ENCODE measurements at regions not wholly inside any gene's neighbourhood (a gene's known extent, or its start where the extent isn't known, plus 50 kb on each side); places are given as distances from the start of the nearest gene placed in this dataset.

- Histone ChIP-seq H3F3A (ENCODE audit: control insufficient read depth, insufficient read depth) (no peaks in the 10 kb centered on the region), H3K27ac (ENCODE audit: low read depth, low read length) (no peak overlapping the region), H3K79me2 (ENCODE audit: control insufficient read depth, low read length) (no peaks in the 10 kb centered on the region), H3K9me2 (replicated peaks; ENCODE audit: control insufficient read depth, low read length) (no peaks in the 10 kb centered on the region), H3K9me3 (ENCODE audit: control insufficient read depth, insufficient read depth, low read length) (no peaks in the 10 kb centered on the region), H3K27me3 (ENCODE audit: control insufficient read depth, low read length) (no peaks in the 10 kb centered on the region; the same call in 1 of the 2 replicates), H3K36me3 (ENCODE audit: control insufficient read depth, low read length) (no peaks in the 10 kb centered on the region), H4K20me1 (ENCODE audit: control insufficient read depth, insufficient read depth, low read depth, low read length) (no peaks in the 10 kb centered on the region), H3K4me1 (ENCODE audit: control insufficient read depth, low read length) (no peaks in the 10 kb centered on the region), H3K4me3 (ENCODE audit: low read length) (no peak overlapping the region), H3K4me2 (ENCODE audit: low read length) (no peak overlapping the region)
- TF ChIP-seq CTCF (IDR thresholded peaks at IDR 0.05; ENCODE audit: low read depth, low read length, poor library complexity, severe bottlenecking) (no peak), EZH2phosphoT487 (IDR thresholded peaks at IDR 0.05; ENCODE audit: borderline replicate concordance, low read length) (no peak)
Observed at GRCh38 chr15:59936741-59937140, 67.4 kb upstream of the FOXB1 start.

- Histone ChIP-seq H3K4me3 (ENCODE audit: low read length) (no peak overlapping the region), H3K27me3 (ENCODE audit: control insufficient read depth, low read length) (no peaks in the 10 kb centered on the region; the same call in 1 of the 2 replicates), H3K9me3 (ENCODE audit: control insufficient read depth, insufficient read depth, low read length) (no peaks in the 10 kb centered on the region), H4K20me1 (ENCODE audit: control insufficient read depth, insufficient read depth, low read depth, low read length) (no peaks in the 10 kb centered on the region), H3K9me2 (replicated peaks; ENCODE audit: control insufficient read depth, low read length) (no peaks in the 10 kb centered on the region), H3K4me2 (ENCODE audit: low read length) (no peak overlapping the region), H3F3A (ENCODE audit: control insufficient read depth, insufficient read depth) (no peaks in the 10 kb centered on the region), H3K27ac (ENCODE audit: low read depth, low read length) (no peak overlapping the region), H3K36me3 (ENCODE audit: control insufficient read depth, low read length) (no peaks in the 10 kb centered on the region), H3K79me2 (ENCODE audit: control insufficient read depth, low read length) (no peaks in the 10 kb centered on the region), H3K4me1 (ENCODE audit: control insufficient read depth, low read length) (no peaks in the 10 kb centered on the region)
- no peak for TF ChIP-seq EZH2phosphoT487 (IDR thresholded peaks at IDR 0.05; ENCODE audit: borderline replicate concordance, low read length)
- TF ChIP-seq CTCF (IDR thresholded peaks at IDR 0.05; ENCODE audit: low read depth, low read length, poor library complexity, severe bottlenecking): no peak
Observed at GRCh38 chr15:59933607-59934006, 70.5 kb upstream of the FOXB1 start.

- no peak overlapping the region for H3K27ac ChIP-seq (ENCODE audit: low read depth, low read length)
- H3K27me3 ChIP-seq (ENCODE audit: control insufficient read depth, low read length): no peaks in the 10 kb centered on the region
- H3K79me2 ChIP-seq (ENCODE audit: control insufficient read depth, low read length): no peaks in the 10 kb centered on the region
- H3K4me2 ChIP-seq (ENCODE audit: low read length): no peak overlapping the region
- no peaks in the 10 kb centered on the region for H3K4me1 ChIP-seq (ENCODE audit: control insufficient read depth, low read length)
- no peaks in the 10 kb centered on the region for H3K36me3 ChIP-seq (ENCODE audit: control insufficient read depth, low read length)
- H4K20me1 ChIP-seq (ENCODE audit: control insufficient read depth, insufficient read depth, low read depth, low read length): no peaks in the 10 kb centered on the region
- H3K9me3 ChIP-seq (ENCODE audit: control insufficient read depth, insufficient read depth, low read length): no peaks in the 10 kb centered on the region
- no peaks in the 10 kb centered on the region for H3F3A ChIP-seq (ENCODE audit: control insufficient read depth, insufficient read depth)
- no peaks in the 10 kb centered on the region for H3K9me2 ChIP-seq (replicated peaks; ENCODE audit: control insufficient read depth, low read length)
- no peak for TF ChIP-seq EZH2phosphoT487 (IDR thresholded peaks at IDR 0.05; ENCODE audit: borderline replicate concordance, low read length)
- TF ChIP-seq CTCF (IDR thresholded peaks at IDR 0.05; ENCODE audit: low read depth, low read length, poor library complexity, severe bottlenecking): no peak
- no peak overlapping the region for H3K4me3 ChIP-seq (ENCODE audit: low read length)
Observed at GRCh38 chr15:59931646-59932261, 72.4 kb upstream of the FOXB1 start.

Data from DOHH2 (cell line).